ENCODE measurements at regions not wholly inside any gene's neighbourhood (a gene's known extent, or its start where the extent isn't known, plus 50 kb on each side); places are given as distances from the start of the nearest gene placed in this dataset.

GRCh38 chr12:62194616-62195015 lies 65.6 kb upstream of the USP15 start:
- H3K4me1 ChIP-seq (ENCODE audit: control insufficient read depth in 1 of 2, insufficient read depth in 2 of 2, low read length in 2 of 2), result no peaks in the 10 kb centered on the region
- H3K27ac ChIP-seq (ENCODE audit: low read depth, low read length), result no peak overlapping the region
- no peaks in the 10 kb centered on the region for H4K20me1 ChIP-seq (ENCODE audit: insufficient read depth)
- TF ChIP-seq ELF1 (IDR thresholded peaks at IDR 0.05; ENCODE audit: borderline replicate concordance, low read depth) (no peak), YY1 (IDR thresholded peaks at IDR 0.05; ENCODE audit: extremely low read depth, insufficient replicate concordance, low read depth, low read length) (no peak), SIN3A (IDR thresholded peaks at IDR 0.05; ENCODE audit: low read depth) (no peak), ZBTB33 (IDR thresholded peaks at IDR 0.05; ENCODE audit: extremely low read depth, insufficient replicate concordance, low read length) (no peak), ZFX (IDR thresholded peaks at IDR 0.05) (no peak), SP1 (IDR thresholded peaks at IDR 0.05; ENCODE audit: low read depth) (no peak), CBX3 (IDR thresholded peaks at IDR 0.05; ENCODE audit: low read depth) (no peak), EZH2 (IDR thresholded peaks at IDR 0.05) (no peak), EZH2phosphoT487 (IDR thresholded peaks at IDR 0.05; ENCODE audit: borderline replicate concordance) (no peak), JUND (IDR thresholded peaks at IDR 0.05) (no peak), ZNF274 (IDR thresholded peaks at IDR 0.05; ENCODE audit: low read depth, low read length) (no peak), SRF (IDR thresholded peaks at IDR 0.05; ENCODE audit: low read depth) (no peak), CEBPB (IDR thresholded peaks at IDR 0.05; ENCODE audit: low read depth) (no peak), TCF7L2 (IDR thresholded peaks at IDR 0.05; ENCODE audit: borderline replicate concordance, extremely low read depth, insufficient read depth, insufficient read length) (no peak), EGR1 (IDR thresholded peaks at IDR 0.05; ENCODE audit: low read depth) (no peak)
- TF ChIP-seq, protein P1, sequence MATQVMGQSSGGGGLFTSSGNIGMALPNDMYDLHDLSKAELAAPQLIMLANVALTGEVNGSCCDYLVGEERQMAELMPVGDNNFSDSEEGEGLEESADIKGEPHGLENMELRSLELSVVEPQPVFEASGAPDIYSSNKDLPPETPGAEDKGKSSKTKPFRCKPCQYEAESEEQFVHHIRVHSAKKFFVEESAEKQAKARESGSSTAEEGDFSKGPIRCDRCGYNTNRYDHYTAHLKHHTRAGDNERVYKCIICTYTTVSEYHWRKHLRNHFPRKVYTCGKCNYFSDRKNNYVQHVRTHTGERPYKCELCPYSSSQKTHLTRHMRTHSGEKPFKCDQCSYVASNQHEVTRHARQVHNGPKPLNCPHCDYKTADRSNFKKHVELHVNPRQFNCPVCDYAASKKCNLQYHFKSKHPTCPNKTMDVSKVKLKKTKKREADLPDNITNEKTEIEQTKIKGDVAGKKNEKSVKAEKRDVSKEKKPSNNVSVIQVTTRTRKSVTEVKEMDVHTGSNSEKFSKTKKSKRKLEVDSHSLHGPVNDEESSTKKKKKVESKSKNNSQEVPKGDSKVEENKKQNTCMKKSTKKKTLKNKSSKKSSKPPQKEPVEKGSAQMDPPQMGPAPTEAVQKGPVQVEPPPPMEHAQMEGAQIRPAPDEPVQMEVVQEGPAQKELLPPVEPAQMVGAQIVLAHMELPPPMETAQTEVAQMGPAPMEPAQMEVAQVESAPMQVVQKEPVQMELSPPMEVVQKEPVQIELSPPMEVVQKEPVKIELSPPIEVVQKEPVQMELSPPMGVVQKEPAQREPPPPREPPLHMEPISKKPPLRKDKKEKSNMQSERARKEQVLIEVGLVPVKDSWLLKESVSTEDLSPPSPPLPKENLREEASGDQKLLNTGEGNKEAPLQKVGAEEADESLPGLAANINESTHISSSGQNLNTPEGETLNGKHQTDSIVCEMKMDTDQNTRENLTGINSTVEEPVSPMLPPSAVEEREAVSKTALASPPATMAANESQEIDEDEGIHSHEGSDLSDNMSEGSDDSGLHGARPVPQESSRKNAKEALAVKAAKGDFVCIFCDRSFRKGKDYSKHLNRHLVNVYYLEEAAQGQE (IDR thresholded peaks at IDR 0.05; ENCODE audit: low read depth), result no peak
- TF ChIP-seq, protein P2, sequence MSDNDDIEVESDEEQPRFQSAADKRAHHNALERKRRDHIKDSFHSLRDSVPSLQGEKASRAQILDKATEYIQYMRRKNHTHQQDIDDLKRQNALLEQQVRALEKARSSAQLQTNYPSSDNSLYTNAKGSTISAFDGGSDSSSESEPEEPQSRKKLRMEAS (IDR thresholded peaks at IDR 0.05), result no peak
- no peaks in the 10 kb centered on the region for H3K9me3 ChIP-seq (ENCODE audit: control insufficient read depth in 1 of 2, insufficient read depth in 1 of 2, low read depth in 1 of 2, low read length in 2 of 2)
- H3K9ac ChIP-seq (ENCODE audit: low read length), result no peak overlapping the region
- CTCF ChIA-PET, result no interaction called here
- no peaks in the 10 kb centered on the region for H3K79me2 ChIP-seq (ENCODE audit: insufficient read depth, low read length)
- no peaks in the 10 kb centered on the region for H3K36me3 ChIP-seq (ENCODE audit: control insufficient read depth in 1 of 2, insufficient read depth in 2 of 2, low read length in 2 of 2)
- no peak overlapping the region for H2AFZ ChIP-seq (ENCODE audit: low read depth, low read length, poor library complexity, severe bottlenecking)
- H3K4me2 ChIP-seq (ENCODE audit: low read length), result no peak overlapping the region
- RAD21 ChIA-PET (ENCODE audit: low non-redundant PET in 1 of 2, low total read pairs in 2 of 2, uncharacterized antibody in 2 of 2, unreplicated experiment in 2 of 2), result no interaction called here
- ATAC-seq, result no peak
- no TSS peak for BruUV-seq (replicated peaks)
- no peaks in the 10 kb centered on the region for H3K9me2 ChIP-seq (ENCODE audit: insufficient read depth)
- intact Hi-C loops (cut with micrococcal nuclease), result no loop called here
- H3K27me3 ChIP-seq (ENCODE audit: insufficient read depth, low read length), result no peaks in the 10 kb centered on the region
- no peak overlapping the region for H3K4me3 ChIP-seq (replicated peaks in 1 of 2; ENCODE audit: low read depth in 1 of 2, low read length in 2 of 2)
- POLR2A ChIA-PET, result no interaction called here
- no peak for DNase-seq (ENCODE audit: low read depth, low spot score)
